Osteocyte (in vitro differentiated cells): ENCODE measurements at regions not wholly inside any gene's neighbourhood (a gene's known extent, or its start where the extent isn't known, plus 50 kb on each side); places are given as distances from the start of the nearest gene placed in this dataset.

ENCODE experiments used
- DNase-seq: peaks from one replicate; pipeline ENCODE4 v3.0.0; 2021; ENCODE audit warnings: mixed read lengths; ENCODE audit not compliant: unreplicated experiment; ENCODE audit errors: extremely low spot score
- H3K27ac Mint-ChIP-seq: one replicate; pipeline ENCODE4 v1.8.0; 2021; ENCODE audit warnings: mild to moderate bottlenecking, mixed read lengths; ENCODE audit not compliant: unreplicated experiment
- H3K27me3 Mint-ChIP-seq: one replicate; pipeline ENCODE4 v1.8.0; 2021; ENCODE audit warnings: mixed read lengths; ENCODE audit not compliant: unreplicated experiment
- H3K36me3 Mint-ChIP-seq: one replicate; pipeline ENCODE4 v1.8.0; 2021; ENCODE audit warnings: mixed read lengths; ENCODE audit not compliant: unreplicated experiment
- H3K4me1 Mint-ChIP-seq: one replicate; pipeline ENCODE4 v1.8.0; 2021; ENCODE audit warnings: mixed read lengths; ENCODE audit not compliant: unreplicated experiment
- H3K4me3 Mint-ChIP-seq: one replicate; pipeline ENCODE4 v1.8.0; 2021; ENCODE audit warnings: mild to moderate bottlenecking, moderate library complexity, mixed read lengths; ENCODE audit not compliant: unreplicated experiment
- H3K9me3 Mint-ChIP-seq: one replicate; pipeline ENCODE4 v1.8.0; 2021; ENCODE audit warnings: mixed read lengths; ENCODE audit not compliant: unreplicated experiment
- TF ChIP-seq, protein P1 (sequence below): fragments of 200-600 bp; sonication (generic); IDR thresholded peaks from 2 replicates; pipeline ENCODE4 v1.5.0; 2021; ENCODE audit warnings: antibody characterized with exemption, mild to moderate bottlenecking, moderate library complexity

- no peaks in the 10 kb centered on the region for H3K4me1 Mint-ChIP-seq
These were observed 1593.1 kb upstream of the TENM4 start for GRCh38 chr11:81033779-81034540.

DNA sequence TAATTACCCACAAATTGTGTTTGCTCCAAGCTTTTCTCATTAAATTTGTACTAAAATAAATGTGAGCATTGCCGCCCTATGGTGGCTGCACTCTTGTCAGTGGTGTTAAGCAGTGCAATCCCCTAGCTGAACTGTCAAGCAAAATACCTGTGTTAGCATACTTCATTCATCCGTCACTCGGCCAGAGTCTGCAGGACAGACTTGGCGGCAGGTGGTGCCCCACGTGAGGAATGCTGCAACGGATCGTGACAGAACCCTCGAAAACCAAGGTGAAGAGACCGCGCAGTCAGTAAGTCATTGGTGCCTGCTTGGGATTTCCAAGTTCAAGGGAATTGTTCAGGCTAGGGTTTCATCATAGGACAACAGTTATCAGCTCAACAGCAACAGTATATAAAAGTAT, 1592.1 kb upstream of the TENM4 start:
- no peaks in the 10 kb centered on the region for H3K36me3 Mint-ChIP-seq
- no peak for DNase-seq
- H3K4me3 Mint-ChIP-seq: no peak overlapping the region
- no peak overlapping the region for H3K27ac Mint-ChIP-seq
- H3K27me3 Mint-ChIP-seq: no peaks in the 10 kb centered on the region
- no peaks in the 10 kb centered on the region for H3K4me1 Mint-ChIP-seq
- H3K9me3 Mint-ChIP-seq: peaks cover 31% of the 10 kb centered on the region
- TF ChIP-seq, protein P1, sequence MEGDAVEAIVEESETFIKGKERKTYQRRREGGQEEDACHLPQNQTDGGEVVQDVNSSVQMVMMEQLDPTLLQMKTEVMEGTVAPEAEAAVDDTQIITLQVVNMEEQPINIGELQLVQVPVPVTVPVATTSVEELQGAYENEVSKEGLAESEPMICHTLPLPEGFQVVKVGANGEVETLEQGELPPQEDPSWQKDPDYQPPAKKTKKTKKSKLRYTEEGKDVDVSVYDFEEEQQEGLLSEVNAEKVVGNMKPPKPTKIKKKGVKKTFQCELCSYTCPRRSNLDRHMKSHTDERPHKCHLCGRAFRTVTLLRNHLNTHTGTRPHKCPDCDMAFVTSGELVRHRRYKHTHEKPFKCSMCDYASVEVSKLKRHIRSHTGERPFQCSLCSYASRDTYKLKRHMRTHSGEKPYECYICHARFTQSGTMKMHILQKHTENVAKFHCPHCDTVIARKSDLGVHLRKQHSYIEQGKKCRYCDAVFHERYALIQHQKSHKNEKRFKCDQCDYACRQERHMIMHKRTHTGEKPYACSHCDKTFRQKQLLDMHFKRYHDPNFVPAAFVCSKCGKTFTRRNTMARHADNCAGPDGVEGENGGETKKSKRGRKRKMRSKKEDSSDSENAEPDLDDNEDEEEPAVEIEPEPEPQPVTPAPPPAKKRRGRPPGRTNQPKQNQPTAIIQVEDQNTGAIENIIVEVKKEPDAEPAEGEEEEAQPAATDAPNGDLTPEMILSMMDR: no peak

More at GRCh38 chr11:81033779-81034540, 1593.1 kb upstream of the TENM4 start:
- Mint-ChIP-seq H3K27ac (no peak overlapping the region), H3K36me3 (no peaks in the 10 kb centered on the region), H3K27me3 (no peaks in the 10 kb centered on the region), H3K9me3 (peaks cover 35% of the 10 kb centered on the region), H3K4me3 (no peak overlapping the region)
- no peak for DNase-seq
- TF ChIP-seq, protein P1: no peak

- TF ChIP-seq, protein P1: no peak
- Mint-ChIP-seq H3K27me3 (no peaks in the 10 kb centered on the region), H3K27ac (no peak overlapping the region), H3K36me3 (no peaks in the 10 kb centered on the region), H3K9me3 (peaks cover 15% of the 10 kb centered on the region), H3K4me1 (no peaks in the 10 kb centered on the region), H3K4me3 (no peak overlapping the region)
- DNase-seq: no peak
These were observed 1589.4 kb upstream of the TENM4 start for GRCh38 chr11:81030186-81030585.

DNA sequence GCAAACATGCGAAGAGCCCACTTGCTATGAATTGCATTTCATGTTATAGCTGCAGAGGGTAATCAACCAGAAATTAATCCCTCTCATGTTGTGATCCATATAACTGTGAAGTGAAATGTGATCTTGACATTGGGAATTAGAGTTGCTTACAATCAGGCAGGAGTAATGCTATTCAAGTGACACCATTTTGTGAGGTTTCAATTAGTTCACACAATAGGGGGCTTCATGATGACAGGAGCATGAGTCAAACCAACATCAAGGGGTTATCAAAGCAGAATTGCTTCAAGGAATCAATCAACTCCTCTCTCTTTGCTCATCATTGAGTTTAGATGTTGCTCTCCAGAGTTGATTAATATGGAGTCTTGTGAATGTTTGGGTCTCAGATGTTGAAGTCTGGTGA, 1585.2 kb upstream of the TENM4 start:
- H3K27ac Mint-ChIP-seq: no peak overlapping the region
- TF ChIP-seq, protein P1: no peak
- DNase-seq: no peak
- H3K4me1 Mint-ChIP-seq: no peaks in the 10 kb centered on the region
- H3K27me3 Mint-ChIP-seq: no peaks in the 10 kb centered on the region
- no peaks in the 10 kb centered on the region for H3K36me3 Mint-ChIP-seq
- H3K4me3 Mint-ChIP-seq: no peak overlapping the region
- no peaks in the 10 kb centered on the region for H3K9me3 Mint-ChIP-seq

DNA sequence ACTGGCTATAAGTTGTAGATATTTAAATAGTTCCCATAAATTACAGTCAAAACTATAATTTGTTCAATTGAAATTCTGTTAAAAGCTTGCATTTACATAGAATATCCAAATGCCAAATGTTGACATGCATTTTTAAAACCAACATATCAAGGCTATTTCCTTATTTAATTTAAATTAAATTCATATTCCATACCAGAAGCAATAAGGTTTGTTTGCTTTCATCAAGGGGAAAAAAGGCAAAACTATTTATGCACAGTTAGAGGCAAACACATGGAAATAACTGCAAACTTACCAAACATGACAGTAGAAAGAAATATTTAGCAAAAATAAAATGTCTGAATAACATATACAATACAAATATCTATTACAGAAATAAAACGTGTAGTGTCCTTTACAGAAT, 1581.2 kb upstream of the TENM4 start:
- no peak overlapping the region for H3K4me3 Mint-ChIP-seq
- TF ChIP-seq, protein P1: no peak
- H3K4me1 Mint-ChIP-seq: no peaks in the 10 kb centered on the region
- H3K27me3 Mint-ChIP-seq: peaks cover 2% of the 10 kb centered on the region
- H3K36me3 Mint-ChIP-seq: no peaks in the 10 kb centered on the region
- no peak overlapping the region for H3K27ac Mint-ChIP-seq
- H3K9me3 Mint-ChIP-seq: no peaks in the 10 kb centered on the region
- no peak for DNase-seq
